ENCODE measurements at regions not wholly inside any gene's neighbourhood (a gene's known extent, or its start where the extent isn't known, plus 50 kb on each side); places are given as distances from the start of the nearest gene placed in this dataset.

GRCh38 chr16:47866423-47866822 is 289.4 kb downstream of the ABCC12 start:
- TF ChIP-seq CTCF (conservative IDR thresholded peaks at IDR 0.05; ENCODE audit: low read length) (no peak), EZH2phosphoT487 (IDR thresholded peaks at IDR 0.05; ENCODE audit: borderline replicate concordance, low read depth, low read length) (no peak)

Data from OCI-LY7 (cell line).